ENCODE measurements at regions not wholly inside any gene's neighbourhood (a gene's known extent, or its start where the extent isn't known, plus 50 kb on each side); places are given as distances from the start of the nearest gene placed in this dataset.

GRCh38 chr5:152124409-152125041 is 199.9 kb upstream of the GLRA1 start (continued):
- TF ChIP-seq EZH2 (IDR thresholded peaks at IDR 0.05): no peak
- TF ChIP-seq, protein P1, sequence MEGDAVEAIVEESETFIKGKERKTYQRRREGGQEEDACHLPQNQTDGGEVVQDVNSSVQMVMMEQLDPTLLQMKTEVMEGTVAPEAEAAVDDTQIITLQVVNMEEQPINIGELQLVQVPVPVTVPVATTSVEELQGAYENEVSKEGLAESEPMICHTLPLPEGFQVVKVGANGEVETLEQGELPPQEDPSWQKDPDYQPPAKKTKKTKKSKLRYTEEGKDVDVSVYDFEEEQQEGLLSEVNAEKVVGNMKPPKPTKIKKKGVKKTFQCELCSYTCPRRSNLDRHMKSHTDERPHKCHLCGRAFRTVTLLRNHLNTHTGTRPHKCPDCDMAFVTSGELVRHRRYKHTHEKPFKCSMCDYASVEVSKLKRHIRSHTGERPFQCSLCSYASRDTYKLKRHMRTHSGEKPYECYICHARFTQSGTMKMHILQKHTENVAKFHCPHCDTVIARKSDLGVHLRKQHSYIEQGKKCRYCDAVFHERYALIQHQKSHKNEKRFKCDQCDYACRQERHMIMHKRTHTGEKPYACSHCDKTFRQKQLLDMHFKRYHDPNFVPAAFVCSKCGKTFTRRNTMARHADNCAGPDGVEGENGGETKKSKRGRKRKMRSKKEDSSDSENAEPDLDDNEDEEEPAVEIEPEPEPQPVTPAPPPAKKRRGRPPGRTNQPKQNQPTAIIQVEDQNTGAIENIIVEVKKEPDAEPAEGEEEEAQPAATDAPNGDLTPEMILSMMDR (IDR thresholded peaks at IDR 0.05 in 2 of 3, conservative IDR thresholded peaks at IDR 0.05 in 1 of 3; ENCODE audit: borderline replicate concordance in 1 of 3, insufficient read depth in 1 of 3, low read depth in 2 of 3, low read length in 2 of 3): no peak

- H2AFZ ChIP-seq (ENCODE audit: low read depth, low read length, poor library complexity, severe bottlenecking): no peak overlapping the region
- no peaks in the 10 kb centered on the region for H3K36me3 ChIP-seq (ENCODE audit: control insufficient read depth in 1 of 2, insufficient read depth in 2 of 2, low read length in 2 of 2)
- intact Hi-C loops (cut with micrococcal nuclease): no loop called here
- RAD21 ChIA-PET (ENCODE audit: low non-redundant PET in 1 of 2, low total read pairs in 2 of 2, uncharacterized antibody in 2 of 2, unreplicated experiment in 2 of 2): no interaction called here
- CTCF ChIA-PET: no interaction called here
- POLR2A ChIA-PET: no interaction called here
- ATAC-seq: no peak
- no peak overlapping the region for H3K9ac ChIP-seq (ENCODE audit: low read length)
- H3K9me3 ChIP-seq (ENCODE audit: control insufficient read depth in 1 of 2, insufficient read depth in 1 of 2, low read depth in 1 of 2, low read length in 2 of 2): no peaks in the 10 kb centered on the region
- no peak overlapping the region for H3K27ac ChIP-seq (ENCODE audit: low read depth, low read length)
- no peak overlapping the region for H3K4me2 ChIP-seq (ENCODE audit: low read length)
- no peaks in the 10 kb centered on the region for H4K20me1 ChIP-seq (ENCODE audit: insufficient read depth)
- no peaks in the 10 kb centered on the region for H3K9me2 ChIP-seq (ENCODE audit: insufficient read depth)
- H3K27me3 ChIP-seq (ENCODE audit: insufficient read depth, low read length): peaks cover 8% of the 10 kb centered on the region
- H3K79me2 ChIP-seq (ENCODE audit: insufficient read depth, low read length): no peaks in the 10 kb centered on the region
- no peaks in the 10 kb centered on the region for H3K4me1 ChIP-seq (ENCODE audit: control insufficient read depth in 1 of 2, insufficient read depth in 2 of 2, low read length in 2 of 2)
- no peak overlapping the region for H3K4me3 ChIP-seq (replicated peaks in 1 of 2; ENCODE audit: low read depth in 1 of 2, low read length in 2 of 2)
- TF ChIP-seq EZH2 (IDR thresholded peaks at IDR 0.05) (no peak), RAD21 (IDR thresholded peaks at IDR 0.05; ENCODE audit: low read depth) (no peak), SP1 (IDR thresholded peaks at IDR 0.05; ENCODE audit: low read depth) (no peak)
- TF ChIP-seq, protein P1 (IDR thresholded peaks at IDR 0.05 in 2 of 3, conservative IDR thresholded peaks at IDR 0.05 in 1 of 3; ENCODE audit: borderline replicate concordance in 1 of 3, insufficient read depth in 1 of 3, low read depth in 2 of 3, low read length in 2 of 3): no peak
- no peak for DNase-seq (ENCODE audit: low read depth, low spot score)
- no TSS peak for BruUV-seq (replicated peaks)
These were observed 194.2 kb upstream of the GLRA1 start for GRCh38 chr5:152118676-152119470.

All from HCT116 (cell line).